GM23248 (cell line): ENCODE measurements at regions not wholly inside any gene's neighbourhood (a gene's known extent, or its start where the extent isn't known, plus 50 kb on each side); places are given as distances from the start of the nearest gene placed in this dataset.

Experiments
- DNase-seq: peaks from one replicate; pipeline ENCODE4 v3.0.0-alpha.2; 2015
- H2AFZ ChIP-seq: fragments of 200-600 bp; sonication (generic); 2 replicates; pipeline ENCODE4 v1.6.1; 2016; ENCODE audit warnings: antibody characterized with exemption
- H3F3A ChIP-seq: fragments of 200-600 bp; sonication (generic); 2 replicates; pipeline ENCODE4 v1.6.1; 2016; ENCODE audit warnings: mild to moderate bottlenecking, antibody characterized with exemption, mixed run types; ENCODE audit not compliant: insufficient read depth
- H3K27ac ChIP-seq: fragments of 200-600 bp; sonication (generic); 2 replicates; pipeline ENCODE4 v1.5.1; 2016; ENCODE audit warnings: mild to moderate bottlenecking
- H3K27me3 ChIP-seq: fragments of 200-600 bp; sonication (generic); replicated peaks from 2 replicates; pipeline ENCODE4 v1.6.1; 2016; ENCODE audit warnings: mild to moderate bottlenecking; ENCODE audit not compliant: insufficient read depth
- H3K36me3 ChIP-seq: fragments of 200-600 bp; sonication (generic); 2 replicates; pipeline ENCODE4 v1.6.1; 2016; ENCODE audit warnings: low read depth, mild to moderate bottlenecking
- H3K4me1 ChIP-seq: fragments of 200-600 bp; sonication (generic); 2 replicates; pipeline ENCODE4 v1.6.1; 2016; ENCODE audit warnings: mild to moderate bottlenecking; ENCODE audit not compliant: insufficient read depth
- H3K4me2 ChIP-seq: fragments of 200-600 bp; sonication (generic); one replicate; pipeline ENCODE4 v1.6.1; 2016; ENCODE audit warnings: mild to moderate bottlenecking; ENCODE audit not compliant: unreplicated experiment
- H3K4me3 ChIP-seq: fragments of 200-600 bp; sonication (generic); 2 replicates; pipeline ENCODE4 v1.5.1; 2016; ENCODE audit warnings: mild to moderate bottlenecking
- H3K79me2 ChIP-seq: fragments of 200-600 bp; sonication (generic); 2 replicates; pipeline ENCODE4 v1.6.1; 2016; ENCODE audit warnings: mild to moderate bottlenecking; ENCODE audit not compliant: insufficient read depth
- H3K9ac ChIP-seq: fragments of 200-600 bp; sonication (generic); 2 replicates; pipeline ENCODE4 v1.6.1; 2016; ENCODE audit warnings: mild to moderate bottlenecking
- H3K9me2 ChIP-seq: fragments of 200-600 bp; sonication (generic); 2 replicates; pipeline ENCODE4 v1.6.1; 2016; ENCODE audit warnings: mixed run types, mild to moderate bottlenecking, moderate library complexity; ENCODE audit not compliant: insufficient read depth
- H3K9me3 ChIP-seq: fragments of 200-600 bp; sonication (generic); one replicate; pipeline ENCODE4 v1.6.1; 2017; ENCODE audit warnings: low read depth
- H4K20me1 ChIP-seq: fragments of 200-600 bp; sonication (generic); 2 replicates; pipeline ENCODE4 v1.6.0; 2016; ENCODE audit not compliant: insufficient read depth
- EZH2 ChIP-seq: fragments of 200-600 bp; sonication (generic); IDR thresholded peaks from 2 replicates; pipeline ENCODE4 v1.6.1; 2018; ENCODE audit warnings: antibody characterized with exemption, mild to moderate bottlenecking; ENCODE audit not compliant: insufficient read depth, poor library complexity, severe bottlenecking
- EZH2phosphoT487 ChIP-seq: fragments of 200-600 bp; sonication (generic); IDR thresholded peaks from 2 replicates; pipeline ENCODE4 v1.6.1; 2018; ENCODE audit warnings: antibody characterized with exemption, moderate library complexity, mild to moderate bottlenecking, low read depth; ENCODE audit not compliant: insufficient read depth
- WGBS, 2 experiments: methylation state at CpG; one replicate each; pipeline ENCODE4 v1.1.6; 2015 to 2017; ENCODE audit warnings: low lambda C conversion rate in 2 of 2, low coverage in 1 of 2; ENCODE audit errors: missing lambda C conversion rate in 2 of 2; 5-methylcytosine and 5-hydroxymethylcytosine counted together
- in situ Hi-C: fragments of 300-500 bp; cut with MboI; formaldehyde crosslinking; loops from 2 replicates; pipeline ENCODE4 v1.15.0; 2020

GRCh38 chr5:144103611-144104485 is 66.6 kb downstream of the YIPF5 start:
- Histone ChIP-seq H3K9me3 (no peaks in the 10 kb centered on the region), H3K9me2 (0 out of 2 replicates have a peak, but pooled peaks cover 4% of the 10 kb centered on the region), H3K4me3 (no peak overlapping the region), H3K27me3 (no peaks in the 10 kb centered on the region), H3K4me2 (no peak overlapping the region), H3F3A (no peaks in the 10 kb centered on the region), H3K36me3 (no peaks in the 10 kb centered on the region), H4K20me1 (no peaks in the 10 kb centered on the region), H3K4me1 (0 out of 2 replicates have a peak, but pooled peaks cover 3% of the 10 kb centered on the region), H3K27ac (no peak overlapping the region), H2AFZ (no peak overlapping the region), H3K79me2 (no peaks in the 10 kb centered on the region), H3K9ac (no peak overlapping the region)
- DNase-seq = no peak
- TF ChIP-seq EZH2phosphoT487 = no peak
- TF ChIP-seq EZH2 = no peak
- WGBS, 2 experiments = 74 to 80% methylated on average over 6 of the region's 6 CpGs
- in situ Hi-C loops = no loop called here

- in situ Hi-C loops = no loop called here
- no peak for DNase-seq
- Histone ChIP-seq H3K27ac (no peak overlapping the region), H3K9me2 (0 out of 2 replicates have a peak, but pooled peaks cover 4% of the 10 kb centered on the region), H3K9ac (no peak overlapping the region), H3K79me2 (no peaks in the 10 kb centered on the region), H3K4me3 (no peak overlapping the region), H3K4me1 (0 out of 2 replicates have a peak, but pooled peaks cover 3% of the 10 kb centered on the region), H2AFZ (no peak overlapping the region), H3K4me2 (no peak overlapping the region), H3F3A (no peaks in the 10 kb centered on the region), H3K27me3 (no peaks in the 10 kb centered on the region), H4K20me1 (no peaks in the 10 kb centered on the region), H3K36me3 (no peaks in the 10 kb centered on the region), H3K9me3 (no peaks in the 10 kb centered on the region)
- TF ChIP-seq EZH2 = no peak
- TF ChIP-seq EZH2phosphoT487 = no peak
- 88 to 92% methylated on average over 1 of the region's 1 CpG for WGBS, 2 experiments
These were observed 65.1 kb downstream of the YIPF5 start for GRCh38 chr5:144105371-144105770.

DNA sequence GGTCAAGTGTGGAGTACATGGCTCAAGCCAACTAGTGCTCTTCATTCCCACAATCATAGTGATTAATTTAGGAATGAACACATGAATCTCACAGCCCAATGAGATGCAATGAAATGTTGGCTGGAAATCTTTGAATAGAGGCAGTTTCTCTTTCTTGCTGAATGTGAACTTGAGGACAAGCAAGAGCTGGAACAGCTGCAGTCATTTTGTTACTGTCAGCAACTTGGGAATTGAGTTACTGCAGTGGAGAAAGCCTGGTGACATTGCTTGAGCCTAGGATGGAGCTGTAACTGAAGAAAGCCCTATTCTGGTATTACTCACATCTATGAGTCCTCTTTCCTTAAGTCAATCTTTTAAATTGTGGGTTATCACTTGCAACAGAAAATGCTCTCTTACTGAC is 62.3 kb downstream of the YIPF5 start:
- DNase-seq = no peak
- Histone ChIP-seq H3K4me1 (0 out of 2 replicates have a peak, but pooled peaks cover 3% of the 10 kb centered on the region), H3K4me2 (no peak overlapping the region), H2AFZ (no peak overlapping the region), H3K9me3 (no peaks in the 10 kb centered on the region), H3K36me3 (no peaks in the 10 kb centered on the region), H3K9ac (no peak overlapping the region), H3K27ac (no peak overlapping the region), H3K27me3 (no peaks in the 10 kb centered on the region), H3K79me2 (no peaks in the 10 kb centered on the region), H4K20me1 (no peaks in the 10 kb centered on the region), H3K4me3 (no peak overlapping the region), H3F3A (no peaks in the 10 kb centered on the region), H3K9me2 (0 out of 2 replicates have a peak, but pooled peaks cover 4% of the 10 kb centered on the region)
- in situ Hi-C loops = no loop called here
- TF ChIP-seq EZH2 = no peak
- TF ChIP-seq EZH2phosphoT487 = no peak
